GM18909 (cell line): ENCODE measurements at regions not wholly inside any gene's neighbourhood (a gene's known extent, or its start where the extent isn't known, plus 50 kb on each side); places are given as distances from the start of the nearest gene placed in this dataset.
"Not testable (repeated sequence)": the region's sequence is repeated elsewhere in the genome, so short reads cannot be mapped to it uniquely, and the experiment has no call there.

Source experiments
- ATAC-seq: cut with Tn5 transposase; IDR thresholded peaks from one replicate; pipeline ENCODE4 v1.9.1; 2021; ENCODE audit warnings: mild to moderate bottlenecking; ENCODE audit not compliant: unreplicated experiment, poor library complexity

DNA sequence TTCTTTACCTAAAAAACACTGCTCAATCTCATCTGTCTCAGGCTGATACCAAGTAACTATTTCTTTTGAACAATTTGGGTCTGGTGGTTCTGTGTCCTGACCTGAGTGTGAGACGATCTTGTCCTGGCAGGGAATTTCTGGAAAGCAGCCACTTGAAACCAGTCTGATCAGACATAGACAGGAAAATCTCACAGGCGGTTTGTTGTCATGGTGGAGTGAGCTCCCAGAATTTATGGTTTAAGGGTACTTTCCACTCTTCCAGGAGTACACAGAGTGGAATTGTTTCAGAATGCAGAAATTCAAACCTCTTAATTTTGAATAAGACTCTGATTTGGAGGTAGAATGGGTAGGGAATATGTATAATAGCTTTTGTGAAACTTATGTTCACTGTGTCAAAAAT is 268.2 kb downstream of the ISL1 start:
- no peak for ATAC-seq

DNA sequence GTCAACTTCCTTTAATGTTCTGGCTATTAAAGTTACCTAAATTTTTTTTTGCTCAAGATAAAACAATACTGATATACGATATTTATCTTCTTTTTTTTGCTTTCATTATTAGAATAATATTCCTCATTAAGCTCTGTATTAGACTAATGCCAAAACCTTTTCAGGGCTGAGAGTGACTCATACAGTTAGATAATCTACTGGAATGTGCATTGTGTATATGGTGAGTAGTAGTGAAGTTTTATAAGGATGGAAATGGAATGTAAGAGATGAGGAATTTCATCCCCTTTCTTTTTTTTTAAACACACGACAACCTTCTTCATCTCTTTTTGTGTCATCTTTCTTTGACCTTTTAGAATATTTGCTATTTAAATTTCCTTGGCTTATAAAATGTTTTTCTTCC is 268.6 kb downstream of the ISL1 start:
- ATAC-seq = no peak

DNA sequence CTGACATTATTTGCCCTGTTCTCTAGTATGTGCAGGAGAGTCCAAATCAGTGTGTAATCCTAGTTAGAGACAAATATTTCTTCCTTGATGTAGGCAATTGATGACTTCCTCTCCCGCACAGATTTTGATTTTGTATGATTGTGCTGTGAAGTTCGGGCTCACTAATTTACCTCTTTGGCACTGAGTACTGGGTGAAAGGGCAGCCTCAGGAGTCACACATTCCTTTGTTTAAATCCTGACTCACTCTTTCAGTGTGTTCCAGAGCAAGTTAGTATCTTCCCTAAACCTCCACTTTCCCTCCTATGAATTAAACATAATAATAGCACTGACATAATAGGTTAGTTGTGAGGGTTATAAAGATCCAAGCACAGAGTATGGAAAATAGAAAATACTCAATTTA is 269.7 kb downstream of the ISL1 start:
- no peak for ATAC-seq

DNA sequence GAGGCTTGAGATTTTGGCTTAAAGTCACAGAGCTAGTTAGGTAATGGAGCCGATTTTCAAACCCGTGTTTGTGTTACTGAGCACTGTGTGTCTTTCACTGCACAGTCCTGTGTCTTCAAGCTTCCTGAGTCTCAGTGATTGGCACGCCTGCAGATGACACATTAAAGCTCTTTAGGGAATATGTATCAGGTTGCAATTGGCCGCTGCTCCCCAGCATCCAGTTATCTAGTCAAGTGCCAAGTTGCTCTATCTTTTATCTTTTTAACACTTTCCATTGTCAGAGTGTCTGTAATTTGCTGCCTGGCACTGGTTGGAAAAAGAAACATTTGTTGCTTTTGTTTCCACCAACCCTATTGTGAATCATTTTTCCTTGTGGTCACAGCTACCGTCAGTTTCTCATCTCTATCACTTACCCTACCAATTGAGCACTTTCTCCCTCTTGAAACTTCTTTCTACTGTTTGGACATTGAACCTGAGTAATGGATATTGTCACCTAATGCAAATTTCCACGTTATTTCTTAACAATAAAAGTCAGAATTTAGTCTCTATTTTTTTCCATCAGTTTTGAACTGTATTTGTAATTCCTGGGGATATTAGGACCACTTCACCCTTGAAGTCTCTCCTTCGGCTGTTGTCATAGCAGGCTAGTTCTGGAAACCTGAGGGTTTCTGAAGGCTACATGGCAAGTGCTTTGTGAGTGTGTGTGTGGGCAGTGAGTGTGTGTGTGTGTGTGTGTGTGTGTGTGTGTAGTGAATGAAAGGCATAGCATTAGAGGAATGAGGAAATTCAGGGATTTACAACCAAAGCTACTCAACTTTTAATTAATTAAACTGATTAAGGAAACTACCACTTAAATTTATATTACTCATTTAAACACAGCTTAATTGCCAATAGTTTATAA is 274.3 kb downstream of the ISL1 start:
- ATAC-seq = no peak

DNA sequence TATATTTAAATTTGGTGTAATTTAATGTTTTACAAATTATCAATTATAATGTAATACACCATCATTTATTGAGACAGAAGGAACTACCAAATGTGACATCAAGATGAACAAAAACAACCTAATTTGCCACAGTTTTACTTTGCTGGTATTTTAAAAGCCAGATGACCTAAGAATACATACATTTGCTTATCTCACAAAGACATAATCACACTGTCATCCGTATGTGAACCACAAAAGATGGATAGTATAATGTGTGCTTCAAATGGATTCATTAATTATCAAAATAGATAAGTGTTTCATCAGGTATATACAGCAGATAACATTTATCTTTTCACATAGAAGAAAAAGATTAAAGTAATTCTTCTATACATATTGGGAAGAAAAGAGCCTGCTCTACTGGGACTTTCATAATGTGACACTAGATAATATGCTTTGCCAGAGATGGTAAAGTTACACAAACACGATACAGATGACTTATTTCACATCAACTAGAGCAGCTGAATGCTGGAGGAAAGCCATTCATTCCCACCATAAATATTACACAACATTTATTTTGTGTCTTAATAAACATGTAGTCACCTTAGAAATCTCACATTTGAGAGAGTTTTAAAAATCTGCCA is 278.5 kb downstream of the ISL1 start:
- ATAC-seq = no peak

DNA sequence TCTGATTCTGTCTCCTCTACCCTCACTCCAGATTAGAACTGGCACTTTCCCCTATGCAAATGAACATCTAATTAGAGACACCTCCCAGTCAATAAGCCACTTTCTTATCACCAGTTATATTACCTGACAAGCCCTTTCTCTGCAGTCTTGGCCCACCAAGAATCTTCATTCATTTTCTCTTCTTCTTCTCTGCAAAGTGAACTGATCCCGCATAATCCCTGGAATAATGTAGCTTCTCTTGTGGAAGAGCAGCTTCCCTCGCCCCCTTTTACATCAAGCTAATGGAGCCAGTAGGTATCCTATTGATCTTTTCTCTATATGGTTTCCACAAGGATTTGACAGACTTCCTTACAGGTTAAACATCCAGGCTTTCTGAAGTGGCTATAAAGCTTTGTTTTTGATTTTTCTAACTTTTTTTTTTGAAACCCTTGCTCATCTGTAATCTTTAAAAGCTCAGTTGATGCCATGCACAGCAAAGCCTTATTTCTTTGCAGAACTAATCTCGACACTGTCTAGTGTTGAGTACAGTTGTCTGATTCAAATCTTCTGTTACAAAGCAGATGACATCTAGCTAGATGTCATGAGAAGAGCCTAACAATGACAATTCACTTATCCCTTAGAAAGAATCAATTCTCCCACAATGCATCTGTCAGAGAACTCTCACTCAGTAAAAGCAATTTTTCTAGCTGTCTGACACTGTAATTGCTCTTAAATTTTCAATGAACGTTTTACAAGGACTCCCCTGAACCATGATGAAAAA is 281.4 kb downstream of the ISL1 start:
- ATAC-seq = no peak

DNA sequence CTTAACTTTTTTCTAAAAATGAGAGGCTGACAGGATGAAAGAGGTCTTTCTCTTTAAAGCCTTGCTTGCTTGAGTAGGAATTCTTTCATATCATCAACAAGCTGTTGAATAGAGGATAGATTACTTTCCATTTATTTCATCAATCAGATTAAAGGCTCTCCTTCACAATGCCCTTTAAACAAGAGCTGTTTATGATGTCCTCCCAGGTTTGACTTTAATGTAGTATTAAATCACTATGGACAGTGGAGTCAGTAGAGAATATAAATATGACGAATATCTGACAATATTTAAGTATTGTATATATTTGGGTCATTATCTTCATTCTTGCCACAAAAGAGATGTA is 282.0 kb downstream of the ISL1 start:
- ATAC-seq = no peak

DNA sequence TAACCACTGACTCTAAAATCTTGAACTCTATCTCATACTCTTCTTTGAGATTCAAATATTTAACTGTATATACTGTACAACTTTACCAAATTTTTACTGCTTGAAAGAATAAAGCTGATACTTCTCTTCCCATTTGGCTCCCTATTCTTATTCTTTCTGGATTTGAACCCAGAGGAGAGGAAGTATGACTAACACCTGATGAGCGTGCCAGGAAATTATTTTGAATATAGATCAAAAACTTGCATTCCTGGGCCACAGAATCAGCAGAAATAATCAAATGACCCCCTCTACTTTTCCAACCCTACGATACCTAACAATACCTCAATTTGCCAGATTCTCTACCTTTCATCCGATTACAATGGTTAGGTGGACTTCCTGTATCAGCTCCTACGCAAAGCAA is 285.8 kb downstream of the ISL1 start:
- no peak for ATAC-seq

DNA sequence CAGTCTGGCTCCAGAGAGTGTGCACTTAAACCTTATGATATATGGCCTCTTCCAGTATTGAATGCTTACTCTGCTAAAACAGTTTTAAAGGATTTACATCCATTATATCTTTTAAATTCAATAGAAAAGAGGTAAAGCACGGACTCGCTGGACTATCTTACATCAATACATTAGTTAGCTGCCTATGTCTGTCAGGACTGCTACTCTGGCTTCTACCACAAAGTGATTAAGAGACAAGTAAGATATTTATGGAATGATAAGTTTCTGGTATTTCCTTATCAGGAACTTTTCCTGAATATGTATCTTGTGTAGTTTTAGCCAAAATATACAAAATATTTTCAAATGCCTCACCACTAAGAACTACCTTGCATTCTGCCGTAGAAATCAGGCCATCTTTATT is 295.1 kb downstream of the ISL1 start:
- ATAC-seq = no peak

DNA sequence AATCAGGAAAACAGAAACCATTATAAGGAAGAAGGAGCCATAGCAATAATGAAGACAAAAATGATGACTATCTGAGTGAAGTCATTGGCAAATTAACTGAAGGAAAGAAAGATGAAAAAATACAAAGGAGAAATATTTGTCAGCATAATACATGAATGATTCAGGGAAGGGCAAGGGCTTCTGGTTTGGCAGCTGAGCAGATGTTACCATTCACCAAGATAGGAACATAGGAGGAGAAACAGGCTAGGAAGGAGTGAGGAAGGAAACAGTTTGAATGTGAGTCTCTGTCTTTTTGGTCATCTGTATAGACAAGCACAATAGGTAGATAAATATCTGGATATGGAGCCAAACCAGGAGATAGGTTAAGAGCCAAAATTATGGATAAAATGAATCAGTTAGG is 296.0 kb downstream of the ISL1 start:
- no peak for ATAC-seq

DNA sequence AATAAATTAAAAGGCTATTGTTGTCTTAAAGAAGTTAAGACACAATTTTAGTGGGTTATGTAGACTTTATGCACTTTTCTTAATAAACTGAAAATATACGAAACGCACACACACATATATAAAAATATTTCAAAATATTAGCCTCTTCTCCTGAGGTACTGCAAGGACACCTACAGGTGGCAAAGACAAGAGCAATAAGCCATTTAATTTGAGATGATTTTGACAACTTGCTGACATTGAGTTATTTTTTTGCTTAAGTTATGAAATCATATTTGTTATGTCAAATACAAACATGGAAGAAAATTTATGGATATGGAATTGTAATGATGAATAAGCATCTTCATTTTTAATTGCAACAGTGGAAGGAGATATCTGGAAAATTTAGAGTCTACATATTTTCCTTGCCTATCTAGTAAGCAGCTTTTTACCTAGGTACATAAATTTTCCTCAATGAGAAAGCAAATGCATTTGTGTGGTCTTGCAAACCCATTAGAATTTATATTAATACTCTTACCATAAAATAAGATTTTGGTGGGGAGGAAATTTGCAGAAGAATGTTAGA is 301.6 kb downstream of the ISL1 start:
- ATAC-seq = no peak

DNA sequence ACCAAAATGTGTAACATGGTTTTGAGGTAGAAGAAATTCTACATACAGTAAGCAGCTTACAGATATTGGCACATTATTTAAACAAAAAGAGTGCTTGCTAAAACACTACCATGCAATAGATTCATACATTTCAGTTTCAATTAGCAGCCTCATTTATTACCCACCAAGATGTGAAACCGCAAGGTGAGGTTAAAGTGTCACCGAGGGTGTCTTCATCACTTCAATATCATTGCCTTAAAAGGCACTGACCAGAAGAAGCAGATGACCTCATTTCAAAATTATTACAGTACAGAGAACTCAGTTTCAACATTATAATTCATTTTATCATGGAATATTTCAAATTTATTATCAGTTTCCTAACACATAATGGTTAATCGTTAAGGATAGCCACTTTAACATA is 302.2 kb downstream of the ISL1 start:
- ATAC-seq = no peak

DNA sequence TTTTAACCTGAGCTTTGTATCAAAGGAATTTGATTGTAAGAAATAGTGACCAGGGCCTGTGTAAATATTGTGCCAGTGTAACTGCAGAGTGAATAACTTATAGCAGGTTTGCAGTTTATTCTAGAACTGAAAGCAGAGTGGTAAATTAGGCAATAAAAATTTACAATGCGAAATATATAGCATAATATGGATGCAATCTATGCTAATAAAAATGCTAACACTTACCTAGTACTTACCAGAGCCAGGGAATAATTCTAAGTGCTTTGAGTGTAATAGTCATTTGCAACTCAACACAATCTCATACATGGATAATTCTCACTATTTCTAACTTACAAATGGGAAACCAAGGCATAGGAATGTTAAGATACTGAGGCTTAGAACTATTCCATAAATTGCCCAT is 303.4 kb downstream of the ISL1 start:
- no peak for ATAC-seq

DNA sequence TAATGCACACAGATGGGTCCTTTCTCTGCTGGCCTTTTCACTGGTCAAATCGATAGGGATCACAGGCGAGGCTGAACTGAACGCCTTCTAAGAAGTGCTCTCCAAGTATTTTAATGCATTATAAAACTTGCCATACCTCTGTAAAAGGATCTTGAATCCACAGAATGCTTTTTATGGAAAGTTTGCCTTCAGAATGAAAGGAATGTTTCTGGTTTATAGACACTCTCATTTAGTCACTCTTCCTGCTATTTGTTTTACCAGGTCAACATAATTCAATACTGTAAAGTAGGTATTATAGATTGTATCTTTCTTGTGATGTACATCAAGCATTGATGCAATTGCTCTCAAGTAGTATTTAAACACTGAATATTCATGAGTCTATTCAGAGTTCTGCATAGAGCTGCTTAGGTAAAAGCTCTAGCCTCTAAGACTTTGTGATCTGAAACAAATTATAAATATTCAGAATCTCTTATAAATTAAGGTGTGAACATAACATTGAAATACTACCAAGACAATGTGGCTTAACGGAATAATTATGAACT is 308.4 kb downstream of the ISL1 start:
- ATAC-seq = no peak

DNA sequence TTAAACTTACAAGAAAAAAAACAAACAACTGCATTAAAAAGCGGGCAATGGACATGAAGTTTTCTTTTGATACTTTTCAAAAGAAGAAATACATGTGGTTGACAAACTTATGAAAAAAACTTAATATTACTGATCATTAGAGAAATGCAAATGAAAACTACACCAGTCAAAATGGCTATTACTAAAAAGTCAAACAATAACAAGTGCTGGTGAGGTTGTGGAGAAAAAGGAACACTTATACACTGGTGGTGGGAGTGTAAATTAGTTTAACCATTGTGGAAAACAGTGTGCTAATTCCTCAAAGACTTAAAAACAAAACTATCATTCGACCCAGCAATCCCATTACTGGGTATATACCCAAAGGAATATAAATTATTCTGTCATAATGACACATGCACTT is 311.6 kb downstream of the ISL1 start:
- ATAC-seq = no peak

DNA sequence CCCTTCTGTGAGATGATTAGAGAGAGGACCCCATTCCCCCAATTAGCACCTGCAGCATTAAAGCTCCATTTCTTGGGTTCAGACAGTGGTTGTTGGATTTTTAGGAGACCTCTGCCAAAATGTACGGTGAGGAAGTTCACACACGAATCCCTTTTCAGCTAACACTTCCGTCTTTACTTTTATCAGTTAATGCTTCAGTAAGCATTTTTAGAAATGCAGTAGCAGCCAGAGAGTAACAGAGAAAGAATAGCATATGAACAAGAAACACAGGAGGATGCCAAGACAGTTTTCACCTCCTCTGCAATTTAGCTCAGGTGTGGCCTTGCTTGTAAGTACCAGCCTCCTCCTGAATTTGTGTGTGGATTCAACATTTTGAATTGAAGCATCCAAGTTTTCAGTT is 312.9 kb downstream of the ISL1 start:
- no peak for ATAC-seq

DNA sequence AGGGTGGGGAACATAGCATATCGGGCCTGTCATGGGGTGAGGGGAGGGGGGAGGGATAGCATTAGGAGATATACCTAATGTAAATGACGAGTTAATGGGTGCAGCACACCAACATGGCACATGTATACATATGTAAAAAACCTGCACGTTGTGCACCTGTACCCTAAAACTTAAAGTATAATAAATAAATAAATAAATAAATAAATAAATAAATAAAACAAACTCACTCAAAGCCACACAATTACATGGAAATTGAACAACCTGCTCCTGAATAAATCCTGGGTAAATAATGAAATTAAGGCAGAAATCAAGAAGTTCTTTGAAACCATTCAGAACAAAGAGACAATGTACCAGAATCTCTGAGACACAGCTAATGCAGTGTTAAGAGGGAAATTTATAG is 318.8 kb downstream of the ISL1 start:
- not testable (repeated sequence) for ATAC-seq

DNA sequence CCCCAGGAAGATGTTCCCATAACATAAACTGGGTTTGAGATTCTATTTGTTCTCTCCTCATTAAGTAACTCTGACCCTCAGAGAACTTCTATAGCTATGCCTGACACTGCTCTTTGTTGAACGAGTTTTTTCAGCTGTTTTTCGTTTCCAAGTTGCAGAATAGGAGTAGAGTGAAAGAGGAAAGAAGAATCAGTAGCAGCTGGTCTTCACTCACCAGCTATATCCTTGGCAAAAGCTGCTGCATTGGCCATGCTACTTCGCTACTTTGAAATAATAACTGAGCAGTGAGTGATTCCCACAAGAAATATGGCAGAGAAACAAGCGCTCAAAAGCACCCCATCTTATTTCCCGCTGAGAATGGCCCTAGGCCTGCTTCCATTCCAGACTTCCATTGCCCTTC is 329.0 kb downstream of the ISL1 start:
- no peak for ATAC-seq

DNA sequence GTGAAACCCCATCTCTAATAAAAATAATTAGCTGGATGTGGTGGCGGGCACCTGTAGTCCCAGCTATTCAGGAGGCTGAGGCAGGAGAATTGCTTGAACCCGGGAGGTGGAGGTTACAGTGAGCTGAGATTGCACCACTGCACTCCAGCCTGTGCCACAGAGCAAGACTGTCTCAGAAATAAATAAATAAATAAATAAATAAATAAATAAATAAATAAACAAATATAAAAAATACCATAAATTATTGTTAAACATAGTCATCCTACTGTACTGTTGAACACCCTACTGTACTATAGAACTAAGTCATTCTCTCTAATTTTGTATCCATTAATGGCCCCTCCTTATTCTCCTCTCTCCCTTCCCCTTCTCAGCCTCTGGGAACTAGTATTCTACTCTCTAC is 332.2 kb downstream of the ISL1 start:
- not testable (repeated sequence) for ATAC-seq

DNA sequence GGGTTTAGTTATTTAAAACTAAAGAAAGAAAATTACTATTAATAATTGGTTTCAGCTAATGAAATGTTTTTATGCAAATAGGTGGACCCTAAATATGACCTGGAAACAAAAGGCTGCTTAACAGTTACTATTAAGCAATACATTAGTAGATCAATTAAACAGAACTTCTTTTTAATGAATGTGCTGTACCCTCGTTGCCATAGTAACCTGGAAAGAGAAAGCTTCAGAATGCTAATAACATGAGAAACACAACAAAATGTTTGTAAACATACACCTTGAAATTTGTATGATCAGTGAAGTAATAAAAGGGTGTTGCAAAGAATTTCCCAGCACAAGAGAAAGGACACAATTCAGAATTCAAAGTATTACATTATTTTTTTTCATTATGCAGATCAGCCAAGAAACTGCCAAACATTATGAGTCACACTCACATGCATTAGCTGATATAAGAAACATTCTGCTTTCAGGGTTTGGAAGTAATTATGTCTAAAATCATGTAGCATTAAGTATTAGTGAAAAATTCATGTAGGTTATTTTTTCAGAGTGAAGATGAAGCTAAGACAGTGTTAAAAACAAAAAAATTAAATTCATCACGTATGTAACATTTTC is 348.3 kb downstream of the ISL1 start:
- ATAC-seq = no peak
